ENCODE measurements at regions not wholly inside any gene's neighbourhood (a gene's known extent, or its start where the extent isn't known, plus 50 kb on each side); places are given as distances from the start of the nearest gene placed in this dataset.
"Not testable (repeated sequence)": the region's sequence is repeated elsewhere in the genome, so short reads cannot be mapped to it uniquely, and the experiment has no call there.

DNA sequence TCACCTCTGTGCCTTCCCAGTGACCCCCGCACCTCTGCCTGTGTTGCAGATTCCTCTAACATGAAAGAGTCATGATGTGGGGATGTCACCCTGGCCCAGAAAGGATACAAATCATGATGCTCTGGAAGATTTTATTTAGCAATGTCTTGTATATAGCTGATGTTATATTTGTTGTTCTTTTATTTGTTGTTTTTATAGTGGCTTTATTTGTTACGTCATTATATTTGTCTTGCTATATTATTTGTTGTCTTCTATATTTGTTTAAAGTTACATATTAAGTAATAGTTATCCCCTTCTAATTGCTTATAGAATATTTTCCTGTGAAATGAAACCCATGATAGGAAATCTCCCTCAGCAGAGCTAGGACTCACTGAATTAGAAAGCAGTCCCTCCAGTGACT, 1149.2 kb downstream of the UQCRFS1 start:
- in situ Hi-C loops (cut with HindIII; ENCODE audit: low sequenced_read_pairs), result no loop called here
- TF ChIP-seq, protein P1, sequence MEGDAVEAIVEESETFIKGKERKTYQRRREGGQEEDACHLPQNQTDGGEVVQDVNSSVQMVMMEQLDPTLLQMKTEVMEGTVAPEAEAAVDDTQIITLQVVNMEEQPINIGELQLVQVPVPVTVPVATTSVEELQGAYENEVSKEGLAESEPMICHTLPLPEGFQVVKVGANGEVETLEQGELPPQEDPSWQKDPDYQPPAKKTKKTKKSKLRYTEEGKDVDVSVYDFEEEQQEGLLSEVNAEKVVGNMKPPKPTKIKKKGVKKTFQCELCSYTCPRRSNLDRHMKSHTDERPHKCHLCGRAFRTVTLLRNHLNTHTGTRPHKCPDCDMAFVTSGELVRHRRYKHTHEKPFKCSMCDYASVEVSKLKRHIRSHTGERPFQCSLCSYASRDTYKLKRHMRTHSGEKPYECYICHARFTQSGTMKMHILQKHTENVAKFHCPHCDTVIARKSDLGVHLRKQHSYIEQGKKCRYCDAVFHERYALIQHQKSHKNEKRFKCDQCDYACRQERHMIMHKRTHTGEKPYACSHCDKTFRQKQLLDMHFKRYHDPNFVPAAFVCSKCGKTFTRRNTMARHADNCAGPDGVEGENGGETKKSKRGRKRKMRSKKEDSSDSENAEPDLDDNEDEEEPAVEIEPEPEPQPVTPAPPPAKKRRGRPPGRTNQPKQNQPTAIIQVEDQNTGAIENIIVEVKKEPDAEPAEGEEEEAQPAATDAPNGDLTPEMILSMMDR (IDR thresholded peaks at IDR 0.05; ENCODE audit: low read depth, low read length), result no peak
- DNase-seq (ENCODE audit: low read depth, low spot score), result no peak
- no peak overlapping the region for H3K4me3 ChIP-seq (ENCODE audit: low read depth, low read length)

GRCh38 chr19:28061111-28061510, 1151.8 kb downstream of the UQCRFS1 start:
- in situ Hi-C loops (cut with HindIII; ENCODE audit: low sequenced_read_pairs), result no loop called here
- TF ChIP-seq, protein P1 (IDR thresholded peaks at IDR 0.05; ENCODE audit: low read depth, low read length), result no peak
- no peak for DNase-seq (ENCODE audit: low read depth, low spot score)
- no peak overlapping the region for H3K4me3 ChIP-seq (ENCODE audit: low read depth, low read length)

DNA sequence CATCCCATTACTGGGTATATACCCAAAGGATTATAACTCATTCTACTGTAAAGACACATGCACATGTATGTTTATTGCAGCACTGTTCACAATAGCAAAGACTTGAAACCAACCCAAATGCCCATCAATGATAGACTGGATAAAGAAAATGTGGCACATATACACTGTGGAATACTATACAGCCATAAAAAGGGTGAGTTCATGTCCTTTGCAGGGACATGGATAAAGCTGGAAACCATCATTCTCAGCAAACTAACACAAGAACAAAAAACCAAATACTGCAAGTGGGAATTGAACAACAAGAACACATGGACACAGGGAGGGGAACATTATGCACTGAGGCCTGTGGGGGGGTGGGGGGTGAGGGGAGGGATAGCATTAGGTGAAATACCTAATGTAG, 1155.9 kb downstream of the UQCRFS1 start:
- H3K4me3 ChIP-seq (ENCODE audit: low read depth, low read length); in situ Hi-C loops (cut with HindIII; ENCODE audit: low sequenced_read_pairs); DNase-seq (ENCODE audit: low read depth, low spot score): not testable (repeated sequence)

DNA sequence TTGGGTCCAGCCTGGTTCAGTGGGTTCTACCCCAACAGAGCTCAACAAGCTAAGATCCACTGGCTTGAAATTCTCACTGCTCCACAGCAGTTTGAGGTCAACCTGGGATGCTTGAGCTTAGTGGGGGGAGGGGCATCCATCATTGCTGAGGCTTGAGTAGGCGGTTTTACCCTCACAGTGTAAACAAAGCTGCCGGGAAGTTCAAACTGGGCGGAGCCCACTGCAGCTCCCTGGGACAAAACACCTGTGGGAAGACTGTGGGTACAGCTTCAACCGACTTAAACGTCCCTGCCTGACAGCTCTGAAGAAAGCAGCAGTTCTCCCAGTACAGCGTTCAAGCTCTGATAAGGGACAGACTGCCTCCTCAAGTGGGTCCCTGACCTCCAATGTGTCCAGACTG, 1161.9 kb downstream of the UQCRFS1 start:
- no peak overlapping the region for H3K4me3 ChIP-seq (ENCODE audit: low read depth, low read length)
- in situ Hi-C loops (cut with HindIII; ENCODE audit: low sequenced_read_pairs), result no loop called here
- TF ChIP-seq, protein P1 (IDR thresholded peaks at IDR 0.05; ENCODE audit: low read depth, low read length), result no peak
- DNase-seq (ENCODE audit: low read depth, low spot score), result no peak

DNA sequence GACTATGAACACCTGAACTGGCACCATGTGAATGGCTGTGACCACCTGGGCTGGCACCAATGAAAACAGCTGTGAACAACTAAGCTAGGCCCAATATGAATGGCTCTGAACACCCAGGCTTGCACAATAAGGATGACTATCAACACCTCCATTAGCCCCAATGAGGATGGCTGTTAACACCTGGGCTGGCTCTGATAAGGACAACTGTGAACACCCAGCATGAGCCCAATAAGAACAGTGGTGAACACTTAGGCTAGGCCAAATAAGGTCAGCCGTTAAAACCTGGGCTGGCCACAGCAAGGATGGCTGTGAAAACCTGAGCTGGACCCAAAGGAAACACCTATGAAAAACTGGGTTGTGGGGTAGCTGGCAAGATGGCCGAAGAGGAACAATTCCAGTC, 1163.1 kb downstream of the UQCRFS1 start:
- DNase-seq (ENCODE audit: low read depth, low spot score), result no peak
- in situ Hi-C loops (cut with HindIII; ENCODE audit: low sequenced_read_pairs), result no loop called here
- TF ChIP-seq, protein P1 (IDR thresholded peaks at IDR 0.05; ENCODE audit: low read depth, low read length), result no peak
- H3K4me3 ChIP-seq (ENCODE audit: low read depth, low read length), result no peak overlapping the region

GRCh38 chr19:28046932-28047331, 1166.0 kb downstream of the UQCRFS1 start:
- TF ChIP-seq, protein P1 (IDR thresholded peaks at IDR 0.05; ENCODE audit: low read depth, low read length), result no peak
- in situ Hi-C loops (cut with HindIII; ENCODE audit: low sequenced_read_pairs), result no loop called here
- DNase-seq (ENCODE audit: low read depth, low spot score), result no peak
- H3K4me3 ChIP-seq (ENCODE audit: low read depth, low read length), result no peak overlapping the region

- in situ Hi-C loops (cut with HindIII; ENCODE audit: low sequenced_read_pairs), result no loop called here
- TF ChIP-seq, protein P1 (IDR thresholded peaks at IDR 0.05; ENCODE audit: low read depth, low read length), result no peak
- DNase-seq (ENCODE audit: low read depth, low spot score), result no peak
- H3K4me3 ChIP-seq (ENCODE audit: low read depth, low read length), result no peak overlapping the region
Measured at GRCh38 chr19:28045621-28046020, 1167.3 kb downstream of the UQCRFS1 start.

Data from astrocyte of the spinal cord (primary cell).